OCI-LY7 (cell line): ENCODE measurements at regions not wholly inside any gene's neighbourhood (a gene's known extent, or its start where the extent isn't known, plus 50 kb on each side); places are given as distances from the start of the nearest gene placed in this dataset.
"Not testable (repeated sequence)": the region's sequence is repeated elsewhere in the genome, so short reads cannot be mapped to it uniquely, and the experiment has no call there.

ENCODE experiments used
- BruUV-seq: library from RNA; stranded (reverse); fragments of 400-500 nt; replicated peaks from 2 replicates; lab custom pipeline; 2021; lab: Mats Ljungman, UMichigan
- CTCF ChIA-PET: fragments of 300-600 bp; sonication (Branson Sonifier 250); formaldehyde crosslinking; loops from one replicate; lab custom pipeline; 2022; ENCODE audit warnings: antibody characterized with exemption; ENCODE audit not compliant: unreplicated experiment; lab: Charles Lee
- POLR2A ChIA-PET: fragments of 300-600 bp; sonication (Branson Sonifier 250); formaldehyde crosslinking; loops from one replicate; lab custom pipeline; 2022; ENCODE audit warnings: antibody characterized with exemption; lab: Charles Lee
- DNase-seq: peaks from one replicate; pipeline ENCODE4 v3.0.0-alpha.2; 2015; ENCODE audit warnings: low spot score
- H2AFZ ChIP-seq: fragments of 200-600 bp; sonication (generic), shearing (Covaris generic); 2 replicates; pipeline ENCODE4 v1.6.1; 2014; ENCODE audit warnings: mild to moderate bottlenecking, antibody characterized with exemption, low read length, moderate library complexity
- H3K27ac ChIP-seq: fragments of 200-600 bp; sonication (generic); 2 replicates; pipeline ENCODE4 v1.5.1; 2014; ENCODE audit warnings: mixed run types, low read depth, mild to moderate bottlenecking, moderate library complexity, low read length, inconsistent platforms; ENCODE audit not compliant: poor library complexity, severe bottlenecking
- H3K36me3 ChIP-seq: fragments of 200-600 bp; sonication (generic); 2 replicates; pipeline ENCODE4 v1.6.1; 2014; ENCODE audit warnings: mild to moderate bottlenecking, antibody characterized with exemption, low read length, moderate library complexity, mixed read lengths; ENCODE audit not compliant: insufficient read depth
- H3K4me1 ChIP-seq: fragments of 200-600 bp; sonication (generic); 2 replicates; pipeline ENCODE4 v1.5.1; 2014; ENCODE audit warnings: mild to moderate bottlenecking, low read length; ENCODE audit not compliant: insufficient read depth, poor library complexity, severe bottlenecking
- H3K4me2 ChIP-seq: fragments of 200-600 bp; sonication (generic); 2 replicates; pipeline ENCODE4 v1.6.1; 2014; ENCODE audit warnings: mild to moderate bottlenecking, low read length
- H3K4me3 ChIP-seq: fragments of 200-600 bp; sonication (generic); 2 replicates; pipeline ENCODE4 v1.5.1; 2014; ENCODE audit warnings: mild to moderate bottlenecking, low read depth, low read length; ENCODE audit not compliant: poor library complexity, severe bottlenecking
- H3K79me2 ChIP-seq: fragments of 200-600 bp; sonication (generic); 2 replicates; pipeline ENCODE4 v1.6.1; 2016; ENCODE audit warnings: low read depth, mild to moderate bottlenecking, low read length, moderate library complexity, mixed read lengths; ENCODE audit not compliant: insufficient read depth
- H3K9me2 ChIP-seq: fragments of 200-600 bp; sonication (generic); 2 replicates; pipeline ENCODE4 v1.6.1; 2016; ENCODE audit warnings: mild to moderate bottlenecking, low read length, mixed read lengths; ENCODE audit not compliant: insufficient read depth
- H3K9me3 ChIP-seq: fragments of 200-600 bp; sonication (generic); 2 replicates; pipeline ENCODE4 v1.6.1; 2014; ENCODE audit warnings: mild to moderate bottlenecking, mixed run types, low read length, mixed read lengths
- H4K20me1 ChIP-seq: fragments of 200-600 bp; sonication (generic); 2 replicates; pipeline ENCODE4 v1.6.1; 2014; ENCODE audit warnings: mild to moderate bottlenecking, antibody characterized with exemption, low read length, moderate library complexity, mixed read lengths; ENCODE audit not compliant: insufficient read depth
- EZH2phosphoT487 ChIP-seq: fragments of 200-600 bp; sonication (generic); IDR thresholded peaks from 2 replicates; pipeline ENCODE4 v1.6.1; 2018; ENCODE audit warnings: low read depth, borderline replicate concordance, mild to moderate bottlenecking, mixed run types, antibody characterized with exemption, low read length, moderate library complexity, mixed read lengths
- intact Hi-C: fragments of 100-400 bp; cut with micrococcal nuclease; formaldehyde crosslinking; loops from one replicate; pipeline ENCODE4 v1.10.0; 2022; ENCODE audit not compliant: unreplicated experiment
- TF ChIP-seq, protein P1 (sequence below): fragments of 200-600 bp; sonication (generic); conservative IDR thresholded peaks from 2 replicates; pipeline ENCODE4 v1.5.1; 2014; ENCODE audit warnings: mild to moderate bottlenecking, antibody characterized with exemption, low read length, moderate library complexity, mixed read lengths

- H2AFZ ChIP-seq = no peak overlapping the region
- H3K27ac ChIP-seq = no peak overlapping the region
- no peak overlapping the region for H3K4me2 ChIP-seq
- CTCF ChIA-PET = no interaction called here
- no peaks in the 10 kb centered on the region for H3K4me1 ChIP-seq
- no peaks in the 10 kb centered on the region for H3K9me2 ChIP-seq
- H4K20me1 ChIP-seq = no peaks in the 10 kb centered on the region
- intact Hi-C loops = no loop called here
- no peak for TF ChIP-seq EZH2phosphoT487
- TF ChIP-seq, protein P1, sequence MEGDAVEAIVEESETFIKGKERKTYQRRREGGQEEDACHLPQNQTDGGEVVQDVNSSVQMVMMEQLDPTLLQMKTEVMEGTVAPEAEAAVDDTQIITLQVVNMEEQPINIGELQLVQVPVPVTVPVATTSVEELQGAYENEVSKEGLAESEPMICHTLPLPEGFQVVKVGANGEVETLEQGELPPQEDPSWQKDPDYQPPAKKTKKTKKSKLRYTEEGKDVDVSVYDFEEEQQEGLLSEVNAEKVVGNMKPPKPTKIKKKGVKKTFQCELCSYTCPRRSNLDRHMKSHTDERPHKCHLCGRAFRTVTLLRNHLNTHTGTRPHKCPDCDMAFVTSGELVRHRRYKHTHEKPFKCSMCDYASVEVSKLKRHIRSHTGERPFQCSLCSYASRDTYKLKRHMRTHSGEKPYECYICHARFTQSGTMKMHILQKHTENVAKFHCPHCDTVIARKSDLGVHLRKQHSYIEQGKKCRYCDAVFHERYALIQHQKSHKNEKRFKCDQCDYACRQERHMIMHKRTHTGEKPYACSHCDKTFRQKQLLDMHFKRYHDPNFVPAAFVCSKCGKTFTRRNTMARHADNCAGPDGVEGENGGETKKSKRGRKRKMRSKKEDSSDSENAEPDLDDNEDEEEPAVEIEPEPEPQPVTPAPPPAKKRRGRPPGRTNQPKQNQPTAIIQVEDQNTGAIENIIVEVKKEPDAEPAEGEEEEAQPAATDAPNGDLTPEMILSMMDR = no peak
- POLR2A ChIA-PET = interaction anchor here (1.4 kb wide), 1 partner anchor 12 kb away, joined by 3 read pairs; no protein-coding TSS in a partner anchor
- DNase-seq = no peak
- H3K79me2 ChIP-seq = no peaks in the 10 kb centered on the region
- no peaks in the 10 kb centered on the region for H3K9me3 ChIP-seq
- BruUV-seq = no TSS peak
- H3K4me3 ChIP-seq = no peak overlapping the region
- no peaks in the 10 kb centered on the region for H3K36me3 ChIP-seq
These were observed 1565.1 kb downstream of the SI start for GRCh38 chr3:163513149-163513657.

DNA sequence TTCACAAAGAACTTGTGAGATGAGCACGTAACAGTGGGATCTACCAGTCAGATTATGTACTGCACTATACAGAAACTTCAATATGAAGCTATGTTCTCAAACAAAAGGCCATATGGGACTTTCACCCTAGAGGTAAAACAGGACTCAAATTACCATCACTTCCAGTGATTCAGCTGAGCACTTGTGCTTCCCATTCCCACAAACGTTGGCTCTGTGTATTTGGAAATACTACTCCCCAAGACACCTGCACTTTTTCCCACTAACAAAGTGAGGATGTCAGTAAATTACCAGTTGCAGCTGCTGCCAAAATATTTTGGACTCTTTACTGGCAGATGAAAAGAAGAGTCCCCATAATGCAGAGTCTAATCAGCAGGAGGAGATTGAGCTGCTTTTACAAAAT lies 1570.1 kb downstream of the SI start:
- ChIA-PET POLR2A (no interaction called here), CTCF (no interaction called here)
- BruUV-seq = no TSS peak
- Histone ChIP-seq H3K9me2 (no peaks in the 10 kb centered on the region), H3K4me2 (no peak overlapping the region), H3K4me3 (no peak overlapping the region), H3K27ac (no peak overlapping the region), H3K9me3 (no peaks in the 10 kb centered on the region), H4K20me1 (no peaks in the 10 kb centered on the region), H2AFZ (no peak overlapping the region), H3K79me2 (no peaks in the 10 kb centered on the region), H3K4me1 (no peaks in the 10 kb centered on the region), H3K36me3 (no peaks in the 10 kb centered on the region)
- no peak for TF ChIP-seq EZH2phosphoT487
- TF ChIP-seq, protein P1 = no peak
- DNase-seq = no peak
- intact Hi-C loops = no loop called here

DNA sequence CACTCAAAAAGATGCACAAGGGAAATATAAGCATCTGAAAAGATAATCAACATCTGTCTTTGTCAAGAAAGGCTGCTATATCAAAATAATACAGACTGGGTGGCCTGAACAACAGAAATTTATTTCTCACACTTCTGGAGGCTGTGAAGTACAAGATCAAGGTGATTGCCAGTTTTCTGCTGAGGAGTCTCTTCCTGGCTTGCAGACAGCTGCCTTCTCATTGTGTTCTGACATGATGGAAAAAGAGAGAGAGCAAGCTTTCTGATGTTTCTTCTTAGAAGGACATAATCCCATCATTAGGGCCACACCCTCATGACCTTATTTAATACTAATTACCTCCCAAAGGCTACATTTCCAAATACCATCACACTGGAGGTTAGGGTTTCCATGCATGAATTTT lies 1573.3 kb downstream of the SI start:
- Histone ChIP-seq H3K4me2 (no peak overlapping the region), H3K36me3 (no peaks in the 10 kb centered on the region), H3K9me2 (no peaks in the 10 kb centered on the region), H3K4me1 (no peaks in the 10 kb centered on the region), H3K27ac (no peak overlapping the region), H3K9me3 (no peaks in the 10 kb centered on the region), H3K4me3 (no peak overlapping the region), H2AFZ (no peak overlapping the region), H4K20me1 (no peaks in the 10 kb centered on the region), H3K79me2 (no peaks in the 10 kb centered on the region)
- no peak for TF ChIP-seq EZH2phosphoT487
- TF ChIP-seq, protein P1 = no peak
- no peak for DNase-seq
- no TSS peak for BruUV-seq
- ChIA-PET POLR2A (no interaction called here), CTCF (no interaction called here)
- intact Hi-C loops = no loop called here

GRCh38 chr3:163499736-163500219 lies 1578.5 kb downstream of the SI start:
- CTCF ChIA-PET, H3K4me1 ChIP-seq, H3K9me2 ChIP-seq, DNase-seq, H3K4me2 ChIP-seq, H2AFZ ChIP-seq, BruUV-seq, H4K20me1 ChIP-seq, H3K4me3 ChIP-seq, intact Hi-C loops, H3K79me2 ChIP-seq, POLR2A ChIA-PET, H3K36me3 ChIP-seq, H3K9me3 ChIP-seq, H3K27ac ChIP-seq: not testable (repeated sequence)
